ENCODE measurements at regions not wholly inside any gene's neighbourhood (a gene's known extent, or its start where the extent isn't known, plus 50 kb on each side); places are given as distances from the start of the nearest gene placed in this dataset.

GRCh38 chr4:61067381-61067780, 132.7 kb upstream of the ADGRL3 start:
- H3K36me3 ChIP-seq (ENCODE audit: control insufficient read depth in 2 of 2, extremely low read depth in 1 of 2, insufficient read depth in 2 of 2, low read length in 2 of 2) = no peaks in the 10 kb centered on the region
- peaks cover 5% of the 10 kb centered on the region for H3K9me3 ChIP-seq (replicated peaks; ENCODE audit: control insufficient read depth, insufficient read depth, low read length)
- no peaks in the 10 kb centered on the region for H3K27me3 ChIP-seq (ENCODE audit: control insufficient read depth in 2 of 2, insufficient read depth in 2 of 2, low read length in 2 of 2)
- FAIRE-seq (no peak), DNase-seq (ENCODE audit: low read depth, low spot score) (no peak)
- H3K4me2 ChIP-seq (ENCODE audit: insufficient read depth, low read length) = no peak overlapping the region
- ChIA-PET POLR2A (no interaction called here), CTCF (no interaction called here)
- H3K9me1 ChIP-seq (replicated peaks; ENCODE audit: control insufficient read depth, extremely low read depth, insufficient read depth, low read length) = no peaks in the 10 kb centered on the region
- intact Hi-C loops (cut with micrococcal nuclease) = no loop called here
- H3K79me2 ChIP-seq (ENCODE audit: control insufficient read depth, insufficient read depth, low read length) = no peaks in the 10 kb centered on the region
- no peak overlapping the region for H3K27ac ChIP-seq (ENCODE audit: insufficient read depth, low read depth, low read length)
- TF ChIP-seq MYC (IDR thresholded peaks at IDR 0.05; ENCODE audit: low read depth, low read length) = no peak
- TF ChIP-seq POLR2A (IDR thresholded peaks at IDR 0.05; ENCODE audit: low read depth, low read length) = no peak
- no peak for TF ChIP-seq JUN (IDR thresholded peaks at IDR 0.05; ENCODE audit: borderline replicate concordance, insufficient read depth, insufficient read length, low read depth)
- H4K20me1 ChIP-seq (replicated peaks; ENCODE audit: control insufficient read depth, extremely low read depth, insufficient read depth, low read length) = no peaks in the 10 kb centered on the region
- dilution Hi-C loops (cut with MboI; ENCODE audit: extremely low pct_ligation_motif_present, low sequenced_read_pairs) = no loop called here
- no peaks in the 10 kb centered on the region for H3K4me1 ChIP-seq (ENCODE audit: control insufficient read depth, extremely low read depth, insufficient read depth, low read length)
- no peak overlapping the region for H3K4me3 ChIP-seq (replicated peaks in 1 of 3; ENCODE audit: insufficient read depth in 1 of 3, low read depth in 1 of 3, low read length in 3 of 3)
- no peak overlapping the region for H2AFZ ChIP-seq (ENCODE audit: low read depth, low read length)
- no TSS peak for BruUV-seq (replicated peaks)
- H3K9ac ChIP-seq (replicated peaks; ENCODE audit: extremely low read depth, insufficient read depth, low read length) = no peak overlapping the region

DNA sequence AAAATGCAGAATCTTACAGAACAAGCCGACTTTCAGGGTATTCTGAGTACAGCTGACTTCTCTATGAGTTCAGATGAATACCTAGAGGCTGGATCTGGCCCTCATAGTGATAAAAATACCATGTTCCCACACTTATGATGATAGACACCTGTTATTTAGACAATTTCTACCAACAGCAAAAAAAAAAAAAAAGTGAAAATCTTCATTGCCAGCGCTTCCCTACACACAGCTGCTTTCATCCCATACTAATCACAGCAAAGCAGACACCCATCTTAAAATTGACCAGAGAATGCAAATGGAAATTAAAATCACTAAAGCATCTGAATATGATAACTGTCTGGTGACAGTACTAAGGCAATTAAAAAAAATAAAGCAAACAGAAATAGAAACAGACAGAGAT, 132.1 kb upstream of the ADGRL3 start:
- ChIA-PET CTCF (no interaction called here), POLR2A (no interaction called here)
- no peaks in the 10 kb centered on the region for H4K20me1 ChIP-seq (replicated peaks; ENCODE audit: control insufficient read depth, extremely low read depth, insufficient read depth, low read length)
- H3K9ac ChIP-seq (replicated peaks; ENCODE audit: extremely low read depth, insufficient read depth, low read length) = no peak overlapping the region
- no peaks in the 10 kb centered on the region for H3K9me1 ChIP-seq (replicated peaks; ENCODE audit: control insufficient read depth, extremely low read depth, insufficient read depth, low read length)
- no TSS peak for BruUV-seq (replicated peaks)
- no peak overlapping the region for H3K27ac ChIP-seq (ENCODE audit: insufficient read depth, low read depth, low read length)
- FAIRE-seq (no peak), DNase-seq (ENCODE audit: low read depth, low spot score) (no peak)
- H2AFZ ChIP-seq (ENCODE audit: low read depth, low read length) = no peak overlapping the region
- dilution Hi-C loops (cut with MboI; ENCODE audit: extremely low pct_ligation_motif_present, low sequenced_read_pairs) = no loop called here
- H3K79me2 ChIP-seq (ENCODE audit: control insufficient read depth, insufficient read depth, low read length) = no peaks in the 10 kb centered on the region
- H3K27me3 ChIP-seq (ENCODE audit: control insufficient read depth in 2 of 2, insufficient read depth in 2 of 2, low read length in 2 of 2) = no peaks in the 10 kb centered on the region
- intact Hi-C loops (cut with micrococcal nuclease) = no loop called here
- no peak for TF ChIP-seq FOS (IDR thresholded peaks at IDR 0.05; ENCODE audit: borderline replicate concordance, insufficient read depth, low read length)
- TF ChIP-seq, protein P1, sequence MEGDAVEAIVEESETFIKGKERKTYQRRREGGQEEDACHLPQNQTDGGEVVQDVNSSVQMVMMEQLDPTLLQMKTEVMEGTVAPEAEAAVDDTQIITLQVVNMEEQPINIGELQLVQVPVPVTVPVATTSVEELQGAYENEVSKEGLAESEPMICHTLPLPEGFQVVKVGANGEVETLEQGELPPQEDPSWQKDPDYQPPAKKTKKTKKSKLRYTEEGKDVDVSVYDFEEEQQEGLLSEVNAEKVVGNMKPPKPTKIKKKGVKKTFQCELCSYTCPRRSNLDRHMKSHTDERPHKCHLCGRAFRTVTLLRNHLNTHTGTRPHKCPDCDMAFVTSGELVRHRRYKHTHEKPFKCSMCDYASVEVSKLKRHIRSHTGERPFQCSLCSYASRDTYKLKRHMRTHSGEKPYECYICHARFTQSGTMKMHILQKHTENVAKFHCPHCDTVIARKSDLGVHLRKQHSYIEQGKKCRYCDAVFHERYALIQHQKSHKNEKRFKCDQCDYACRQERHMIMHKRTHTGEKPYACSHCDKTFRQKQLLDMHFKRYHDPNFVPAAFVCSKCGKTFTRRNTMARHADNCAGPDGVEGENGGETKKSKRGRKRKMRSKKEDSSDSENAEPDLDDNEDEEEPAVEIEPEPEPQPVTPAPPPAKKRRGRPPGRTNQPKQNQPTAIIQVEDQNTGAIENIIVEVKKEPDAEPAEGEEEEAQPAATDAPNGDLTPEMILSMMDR (IDR thresholded peaks at IDR 0.05; ENCODE audit: extremely low read depth in 1 of 2, insufficient read depth in 1 of 2, low read depth in 1 of 2, low read length in 2 of 2) = no peak
- no peak for TF ChIP-seq MAX (IDR thresholded peaks at IDR 0.05; ENCODE audit: insufficient read depth, insufficient read length)
- TF ChIP-seq POLR2A (IDR thresholded peaks at IDR 0.05; ENCODE audit: low read depth, low read length) = no peak
- TF ChIP-seq POLR2AphosphoS5 (IDR thresholded peaks at IDR 0.05; ENCODE audit: insufficient read depth, low read depth, low read length) = no peak
- no peak for TF ChIP-seq GATA2 (IDR thresholded peaks at IDR 0.05; ENCODE audit: insufficient read depth, insufficient read length, low read depth, low read length)
- TF ChIP-seq MYC (IDR thresholded peaks at IDR 0.05; ENCODE audit: low read depth, low read length) = no peak
- TF ChIP-seq JUN (IDR thresholded peaks at IDR 0.05; ENCODE audit: borderline replicate concordance, insufficient read depth, insufficient read length, low read depth) = no peak
- no peak for TF ChIP-seq EZH2 (IDR thresholded peaks at IDR 0.05; ENCODE audit: borderline replicate concordance, low read depth, low read length, severe bottlenecking)
- no peak overlapping the region for H3K4me3 ChIP-seq (replicated peaks in 1 of 3; ENCODE audit: insufficient read depth in 1 of 3, low read depth in 1 of 3, low read length in 3 of 3)
- H3K4me1 ChIP-seq (ENCODE audit: control insufficient read depth, extremely low read depth, insufficient read depth, low read length) = no peaks in the 10 kb centered on the region
- H3K4me2 ChIP-seq (ENCODE audit: insufficient read depth, low read length) = no peak overlapping the region
- H3K36me3 ChIP-seq (ENCODE audit: control insufficient read depth in 2 of 2, extremely low read depth in 1 of 2, insufficient read depth in 2 of 2, low read length in 2 of 2) = no peaks in the 10 kb centered on the region
- H3K9me3 ChIP-seq (replicated peaks; ENCODE audit: control insufficient read depth, insufficient read depth, low read length) = peaks cover 4% of the 10 kb centered on the region
